ENCODE measurements at regions not wholly inside any gene's neighbourhood (a gene's known extent, or its start where the extent isn't known, plus 50 kb on each side); places are given as distances from the start of the nearest gene placed in this dataset.

GRCh38 chr15:29618586-29618985 lies 203.7 kb downstream of the TJP1 start:
- no peaks in the 10 kb centered on the region for H3K9me3 ChIP-seq
- TF ChIP-seq POLR2A (IDR thresholded peaks at IDR 0.05) = no peak
- TF ChIP-seq CTCF (IDR thresholded peaks at IDR 0.05) = no peak
- TF ChIP-seq POLR2AphosphoS5 (IDR thresholded peaks at IDR 0.05; ENCODE audit: insufficient read depth in 1 of 2, low read depth in 1 of 2) = no peak
- no peak overlapping the region for H3K27ac ChIP-seq
- no peak overlapping the region for H3K4me3 ChIP-seq
- H3K36me3 ChIP-seq = no peaks in the 10 kb centered on the region
- no peaks in the 10 kb centered on the region for H3K27me3 ChIP-seq
- intact Hi-C loops (cut with DNase I) = no loop called here
- H3K4me1 ChIP-seq = no peaks in the 10 kb centered on the region
- DNase-seq (ENCODE audit: extremely low spot score in 2 of 2) = no peak

- H3K27me3 ChIP-seq = no peaks in the 10 kb centered on the region
- TF ChIP-seq POLR2AphosphoS5 (IDR thresholded peaks at IDR 0.05; ENCODE audit: insufficient read depth in 1 of 2, low read depth in 1 of 2) (no peak), POLR2A (IDR thresholded peaks at IDR 0.05) (no peak), CTCF (IDR thresholded peaks at IDR 0.05) (no peak)
- no peak for DNase-seq (ENCODE audit: extremely low spot score in 2 of 2)
These were observed 205.8 kb downstream of the TJP1 start for GRCh38 chr15:29616512-29616911.

GRCh38 chr15:29615791-29616190 lies 206.5 kb downstream of the TJP1 start:
- Histone ChIP-seq H3K4me1 (no peaks in the 10 kb centered on the region), H3K9me3 (no peaks in the 10 kb centered on the region), H3K27ac (no peak overlapping the region), H3K27me3 (no peaks in the 10 kb centered on the region), H3K36me3 (no peaks in the 10 kb centered on the region), H3K4me3 (no peak overlapping the region)
- intact Hi-C loops (cut with DNase I) = no loop called here
- DNase-seq (ENCODE audit: extremely low spot score in 2 of 2) = no peak
- no peak for TF ChIP-seq POLR2A (IDR thresholded peaks at IDR 0.05)
- no peak for TF ChIP-seq CTCF (IDR thresholded peaks at IDR 0.05)

More at GRCh38 chr15:29616512-29616911, 205.8 kb downstream of the TJP1 start:
- intact Hi-C loops (cut with DNase I) = no loop called here
- Histone ChIP-seq H3K4me3 (no peak overlapping the region), H3K9me3 (no peaks in the 10 kb centered on the region), H3K27ac (no peak overlapping the region), H3K36me3 (no peaks in the 10 kb centered on the region), H3K4me1 (no peaks in the 10 kb centered on the region)

- no peaks in the 10 kb centered on the region for H3K36me3 ChIP-seq
- intact Hi-C loops (cut with DNase I) = no loop called here
- no peak overlapping the region for H3K4me3 ChIP-seq
- H3K27ac ChIP-seq = no peak overlapping the region
- no peaks in the 10 kb centered on the region for H3K9me3 ChIP-seq
- TF ChIP-seq CTCF (IDR thresholded peaks at IDR 0.05) (no peak), POLR2A (IDR thresholded peaks at IDR 0.05) (no peak), POLR2AphosphoS5 (IDR thresholded peaks at IDR 0.05; ENCODE audit: insufficient read depth in 1 of 2, low read depth in 1 of 2) (no peak)
- no peaks in the 10 kb centered on the region for H3K4me1 ChIP-seq
- no peaks in the 10 kb centered on the region for H3K27me3 ChIP-seq
- DNase-seq (ENCODE audit: extremely low spot score in 2 of 2) = no peak
These were observed 208.3 kb downstream of the TJP1 start for GRCh38 chr15:29613951-29614382.

GRCh38 chr15:29612701-29613100 lies 209.6 kb downstream of the TJP1 start:
- Histone ChIP-seq H3K27me3 (no peaks in the 10 kb centered on the region), H3K4me3 (no peak overlapping the region), H3K27ac (no peak overlapping the region), H3K36me3 (no peaks in the 10 kb centered on the region), H3K9me3 (no peaks in the 10 kb centered on the region), H3K4me1 (no peaks in the 10 kb centered on the region)
- intact Hi-C loops (cut with DNase I) = no loop called here
- TF ChIP-seq POLR2A (IDR thresholded peaks at IDR 0.05) (no peak), POLR2AphosphoS5 (IDR thresholded peaks at IDR 0.05; ENCODE audit: insufficient read depth in 1 of 2, low read depth in 1 of 2) (no peak), CTCF (IDR thresholded peaks at IDR 0.05) (no peak)
- no peak for DNase-seq (ENCODE audit: extremely low spot score in 2 of 2)

All from vagina (tissue), 2 donors.